K562 (cell line): ENCODE measurements at regions not wholly inside any gene's neighbourhood (a gene's known extent, or its start where the extent isn't known, plus 50 kb on each side); places are given as distances from the start of the nearest gene placed in this dataset.

Experiments used
- NFIX ChIP-seq: fragments of 250-450 bp; sonication (Bioruptor Pico); IDR thresholded peaks from 2 replicates; pipeline ENCODE4 v1.4.0; 2020; ENCODE audit warnings: low read depth, mild to moderate bottlenecking, moderate library complexity
- PPARD ChIP-seq: fragments of 250-450 bp; sonication (Bioruptor Pico); IDR thresholded peaks from 2 replicates; pipeline ENCODE4 v1.8.0; 2022; ENCODE audit warnings: inconsistent platforms, mild to moderate bottlenecking, moderate library complexity
- UBTF ChIP-seq, 2 experiments: IDR thresholded peaks; 2 replicates each; pipeline ENCODE4 v1.6.1; 2012; ENCODE audit warnings: improper control_type of control experiment in 2 of 2, low read depth in 2 of 2, low read length in 2 of 2, borderline replicate concordance in 1 of 2
- ZBTB8A ChIP-seq: fragments of 450-650 bp; IDR thresholded peaks from 2 replicates; pipeline ENCODE4 v1.6.1; 2018; ENCODE audit warnings: mild to moderate bottlenecking, moderate library complexity; ENCODE audit not compliant: partially characterized antibody
- TF ChIP-seq, protein P1 (sequence below): fragments of 450-650 bp; IDR thresholded peaks from 2 replicates; pipeline ENCODE4 v1.6.1; 2016; ENCODE audit warnings: low read depth

DNA sequence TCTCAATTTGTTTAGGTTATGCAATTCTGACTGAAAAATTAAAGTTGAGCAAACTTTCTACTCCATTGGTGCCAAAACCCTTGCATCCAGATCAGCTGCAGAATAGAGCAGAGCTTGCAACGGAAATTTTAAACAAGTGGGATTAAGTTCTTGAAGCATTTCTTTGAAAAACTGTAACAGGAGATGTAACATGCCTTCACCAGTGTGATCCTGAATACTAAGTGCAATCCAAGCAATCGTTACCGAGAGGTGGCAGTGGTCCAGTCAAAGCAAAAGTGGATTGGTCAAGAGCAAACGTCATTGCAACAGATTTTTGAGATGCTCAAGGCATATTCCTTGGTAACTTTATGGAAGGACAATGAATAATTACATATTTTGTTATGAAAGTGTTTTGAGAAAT is 841.1 kb upstream of the SLITRK5 start (continued):
- TF ChIP-seq, protein P1, sequence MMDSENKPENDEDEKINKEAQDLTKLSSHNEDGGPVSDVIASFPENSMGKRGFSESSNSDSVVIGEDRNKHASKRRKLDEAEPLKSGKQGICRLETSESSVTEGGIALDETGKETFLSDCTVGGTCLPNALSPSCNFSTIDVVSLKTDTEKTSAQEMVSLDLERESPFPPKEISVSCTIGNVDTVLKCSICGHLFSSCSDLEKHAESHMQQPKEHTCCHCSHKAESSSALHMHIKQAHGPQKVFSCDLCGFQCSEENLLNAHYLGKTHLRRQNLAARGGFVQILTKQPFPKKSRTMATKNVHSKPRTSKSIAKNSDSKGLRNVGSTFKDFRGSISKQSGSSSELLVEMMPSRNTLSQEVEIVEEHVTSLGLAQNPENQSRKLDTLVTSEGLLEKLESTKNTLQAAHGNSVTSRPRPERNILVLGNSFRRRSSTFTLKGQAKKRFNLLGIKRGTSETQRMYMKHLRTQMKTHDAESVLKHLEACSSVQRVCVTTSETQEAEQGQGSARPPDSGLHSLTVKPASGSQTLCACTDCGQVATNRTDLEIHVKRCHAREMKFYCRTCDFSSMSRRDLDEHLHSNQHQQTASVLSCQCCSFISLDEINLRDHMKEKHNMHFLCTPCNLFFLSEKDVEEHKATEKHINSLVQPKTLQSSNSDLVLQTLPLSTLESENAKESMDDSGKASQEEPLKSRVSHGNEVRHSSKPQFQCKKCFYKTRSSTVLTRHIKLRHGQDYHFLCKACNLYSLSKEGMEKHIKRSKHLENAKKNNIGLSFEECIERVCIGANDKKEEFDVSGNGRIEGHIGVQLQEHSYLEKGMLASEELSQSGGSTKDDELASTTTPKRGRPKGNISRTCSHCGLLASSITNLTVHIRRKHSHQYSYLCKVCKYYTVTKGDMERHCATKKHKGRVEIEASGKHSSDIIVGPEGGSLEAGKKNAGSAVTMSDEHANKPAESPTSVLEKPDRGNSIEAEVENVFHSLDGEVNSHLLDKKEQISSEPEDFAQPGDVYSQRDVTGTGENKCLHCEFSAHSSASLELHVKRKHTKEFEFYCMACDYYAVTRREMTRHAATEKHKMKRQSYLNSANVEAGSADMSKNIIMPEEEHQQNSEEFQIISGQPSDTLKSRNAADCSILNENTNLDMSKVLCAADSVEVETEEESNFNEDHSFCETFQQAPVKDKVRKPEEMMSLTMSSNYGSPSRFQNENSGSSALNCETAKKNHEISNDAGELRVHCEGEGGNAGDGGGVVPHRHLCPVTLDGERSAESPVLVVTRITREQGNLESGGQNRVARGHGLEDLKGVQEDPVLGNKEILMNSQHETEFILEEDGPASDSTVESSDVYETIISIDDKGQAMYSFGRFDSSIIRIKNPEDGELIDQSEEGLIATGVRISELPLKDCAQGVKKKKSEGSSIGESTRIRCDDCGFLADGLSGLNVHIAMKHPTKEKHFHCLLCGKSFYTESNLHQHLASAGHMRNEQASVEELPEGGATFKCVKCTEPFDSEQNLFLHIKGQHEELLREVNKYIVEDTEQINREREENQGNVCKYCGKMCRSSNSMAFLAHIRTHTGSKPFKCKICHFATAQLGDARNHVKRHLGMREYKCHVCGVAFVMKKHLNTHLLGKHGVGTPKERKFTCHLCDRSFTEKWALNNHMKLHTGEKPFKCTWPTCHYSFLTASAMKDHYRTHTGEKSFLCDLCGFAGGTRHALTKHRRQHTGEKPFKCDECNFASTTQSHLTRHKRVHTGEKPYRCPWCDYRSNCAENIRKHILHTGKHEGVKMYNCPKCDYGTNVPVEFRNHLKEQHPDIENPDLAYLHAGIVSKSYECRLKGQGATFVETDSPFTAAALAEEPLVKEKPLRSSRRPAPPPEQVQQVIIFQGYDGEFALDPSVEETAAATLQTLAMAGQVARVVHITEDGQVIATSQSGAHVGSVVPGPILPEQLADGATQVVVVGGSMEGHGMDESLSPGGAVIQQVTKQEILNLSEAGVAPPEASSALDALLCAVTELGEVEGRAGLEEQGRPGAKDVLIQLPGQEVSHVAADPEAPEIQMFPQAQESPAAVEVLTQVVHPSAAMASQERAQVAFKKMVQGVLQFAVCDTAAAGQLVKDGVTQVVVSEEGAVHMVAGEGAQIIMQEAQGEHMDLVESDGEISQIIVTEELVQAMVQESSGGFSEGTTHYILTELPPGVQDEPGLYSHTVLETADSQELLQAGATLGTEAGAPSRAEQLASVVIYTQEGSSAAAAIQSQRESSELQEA = no peak
- no peak for TF ChIP-seq PPARD (CRISPR knock-in tag)
- no peak for TF ChIP-seq UBTF (IDR thresholded peaks at IDR 0.05; ENCODE audit: borderline replicate concordance in 1 of 2, low read depth in 2 of 2, low read length in 2 of 2)
- no peak for TF ChIP-seq NFIX (CRISPR knock-in tag)
- no peak for TF ChIP-seq ZBTB8A
